Lung (tissue), 11 donors: ENCODE measurements at regions not wholly inside any gene's neighbourhood (a gene's known extent, or its start where the extent isn't known, plus 50 kb on each side); places are given as distances from the start of the nearest gene placed in this dataset.

Experiments used
- ATAC-seq: fragments of 200-7000 bp; cut with Tn5 transposase; one replicate; pipeline ENCODE4 v1.9.1; 2020; ENCODE audit warnings: moderate number of reproducible peaks; ENCODE audit not compliant: insufficient read depth, low FRiP score
- DNase-seq, 3 donors: peaks; one replicate each; pipeline ENCODE4 v3.0.0-alpha.2; 2013 to 2017
- H3K27ac ChIP-seq, 2 donors: one replicate each; pipeline ENCODE4 v1.5.1; 2013; ENCODE audit warnings: mild to moderate bottlenecking in 2 of 2, moderate library complexity in 2 of 2, control low read depth in 1 of 2, inconsistent platforms in 1 of 2, low read depth in 1 of 2, low read length in 1 of 2
- H3K27me3 ChIP-seq, 3 donors: one replicate each; pipeline ENCODE4 v1.5.1; 2013; ENCODE audit warnings: low read length in 2 of 3; ENCODE audit not compliant: control insufficient read depth in 3 of 3, insufficient read depth in 3 of 3
- H3K36me3 ChIP-seq, 4 donors: one replicate each; pipeline ENCODE4 v1.5.1; 2013; ENCODE audit warnings: low read length in 4 of 4, mild to moderate bottlenecking in 1 of 4, moderate library complexity in 1 of 4; ENCODE audit not compliant: control insufficient read depth in 4 of 4, insufficient read depth in 4 of 4
- H3K4me1 ChIP-seq, 5 donors: one replicate each; pipeline ENCODE4 v1.5.1; 2013; ENCODE audit warnings: low read length in 5 of 5, mild to moderate bottlenecking in 2 of 5, moderate library complexity in 1 of 5; ENCODE audit not compliant: control insufficient read depth in 5 of 5, insufficient read depth in 5 of 5
- H3K4me3 ChIP-seq: one replicate; pipeline ENCODE4 v1.5.1; 2013; ENCODE audit warnings: mild to moderate bottlenecking, control low read depth, moderate library complexity
- H3K9ac ChIP-seq, 2 donors: one replicate each; pipeline ENCODE4 v1.5.1; 2013; ENCODE audit warnings: low read length in 2 of 2, control low read depth in 1 of 2; ENCODE audit not compliant: insufficient read depth in 1 of 2
- H3K9me3 ChIP-seq, 4 donors: one replicate each; pipeline ENCODE4 v1.5.1; 2013; ENCODE audit warnings: low read length in 3 of 4, mild to moderate bottlenecking in 1 of 4, moderate library complexity in 1 of 4; ENCODE audit not compliant: control insufficient read depth in 4 of 4, insufficient read depth in 3 of 4
- CTCF ChIP-seq: IDR thresholded peaks from 2 replicates; pipeline ENCODE4 v1.5.1; 2012; ENCODE audit warnings: mild to moderate bottlenecking; ENCODE audit errors: control extremely low read depth, extremely low read depth
- WGBS, 2 donors: extraction: QIAGEN DNeasy Blood & Tissue Kit; methylation state at CpG; one replicate each; pipeline ENCODE4 v1.1.7; 2013; 5-methylcytosine and 5-hydroxymethylcytosine counted together
- donor health status: control.
- donor health status: control.
- donor health status: Bipolar disorder and iron deficiency.
- donor health status: healthy.
- donor health status: DM: yes; HTN: yes; CAD: no.

DNA sequence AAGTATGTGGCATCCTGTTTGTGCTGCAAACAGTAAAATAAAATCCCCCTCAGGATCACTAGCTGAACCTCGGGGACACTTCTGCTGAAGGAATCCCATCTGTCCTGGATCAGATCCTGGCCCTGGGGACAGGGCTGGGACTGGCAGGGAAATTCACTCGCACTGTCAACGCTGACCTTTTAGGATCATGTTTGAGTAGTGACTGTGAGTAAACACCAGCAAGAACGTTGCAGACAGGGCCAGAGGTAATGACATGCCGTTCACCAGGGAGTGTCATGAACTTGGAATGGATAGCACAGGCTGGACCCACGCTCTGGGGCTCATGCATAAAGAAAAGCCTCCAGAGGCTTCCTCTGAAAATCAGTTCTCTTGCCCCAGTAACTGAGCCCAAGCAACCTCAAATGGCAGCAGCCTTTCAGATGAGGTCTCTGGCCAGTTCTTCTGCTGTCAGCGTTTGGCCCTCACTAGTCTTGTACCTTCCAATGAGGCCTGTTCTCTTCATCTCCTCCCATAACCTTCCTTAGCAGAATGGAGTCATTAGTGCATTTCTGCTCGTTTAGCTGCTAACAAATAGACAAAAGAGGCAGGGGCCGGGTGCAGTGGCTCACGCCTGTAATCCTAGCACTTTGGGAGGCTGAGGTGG lies 51.0 kb upstream of the BARX2 start:
- Histone ChIP-seq H3K4me1 (peaks cover 0 to 13% (median 6%) of the 10 kb centered on the region in 5 donors), H3K9ac (peak overlapping the region in 1 of 2 donors; percentile 53), H3K27ac (peak overlapping the region in 1 of 2 donors; percentile 87), H3K36me3 (no peaks in the 10 kb centered on the region), H3K27me3 (no peaks in the 10 kb centered on the region), H3K9me3 (no peaks in the 10 kb centered on the region), H3K4me3 (no peak overlapping the region)
- DNase-seq: no peak
- peak; percentile 46 for ATAC-seq
- no peak for TF ChIP-seq CTCF
- 50 to 65% methylated on average over 10 of the region's 10 CpGs for WGBS, 2 donors

DNA sequence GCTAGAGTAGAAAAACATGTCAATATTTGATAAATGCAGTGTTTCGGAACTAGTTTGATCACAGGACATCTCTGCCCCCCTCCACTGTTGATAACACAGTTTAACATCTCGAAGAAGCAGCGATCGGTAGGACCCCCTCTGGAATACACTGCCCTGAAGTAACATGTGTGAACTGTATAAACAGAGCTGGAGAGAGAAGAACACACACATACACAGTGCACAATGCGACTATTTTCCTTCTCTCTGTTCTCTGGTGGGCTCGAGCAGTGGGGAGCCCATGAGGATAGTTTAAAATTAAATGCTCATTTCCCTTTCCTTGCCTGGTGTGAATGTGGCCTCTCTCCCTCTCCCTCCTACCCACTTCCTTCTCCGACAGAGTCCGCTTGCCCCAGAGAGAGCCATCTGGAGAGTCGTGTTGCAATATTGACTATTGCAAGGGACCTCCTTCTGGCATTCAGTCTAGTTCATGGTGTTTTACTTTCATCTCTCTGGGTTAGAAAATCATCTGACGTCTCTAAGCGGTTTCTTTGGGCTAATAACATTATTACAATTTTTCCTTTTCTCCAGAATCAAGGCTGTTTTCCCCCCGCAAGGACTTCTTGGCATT lies 51.6 kb upstream of the BARX2 start:
- Histone ChIP-seq H3K9ac (peak overlapping the region in 1 of 2 donors; percentile 30), H3K27ac (peak overlapping the region in 1 of 2 donors; percentile 87), H3K4me3 (no peak overlapping the region), H3K36me3 (no peaks in the 10 kb centered on the region), H3K9me3 (no peaks in the 10 kb centered on the region), H3K4me1 (peaks cover 0 to 13% (median 6%) of the 10 kb centered on the region in 5 donors), H3K27me3 (no peaks in the 10 kb centered on the region)
- 28 to 33% methylated on average over 12 of the region's 12 CpGs for WGBS, 2 donors
- DNase-seq (peak; percentile 69 to 92 (median 83)), ATAC-seq (peak; percentile 86)
- TF ChIP-seq CTCF: no peak

GRCh38 chr11:129322941-129323340 lies 52.7 kb upstream of the BARX2 start:
- no peak overlapping the region for H3K4me3 ChIP-seq
- H3K9ac ChIP-seq: no peak overlapping the region
- H3K9me3 ChIP-seq: no peaks in the 10 kb centered on the region
- DNase-seq: no peak
- no peak for ATAC-seq
- H3K27ac ChIP-seq: no peak overlapping the region
- TF ChIP-seq CTCF: no peak
- WGBS, 2 donors: 84 to 95% methylated on average over 8 of the region's 8 CpGs
- no peaks in the 10 kb centered on the region for H3K36me3 ChIP-seq
- H3K27me3 ChIP-seq: no peaks in the 10 kb centered on the region
- peaks cover 0 to 13% (median 6%) of the 10 kb centered on the region in 5 donors for H3K4me1 ChIP-seq

- Histone ChIP-seq H3K27me3 (no peaks in the 10 kb centered on the region), H3K4me1 (peaks cover 0 to 15% (median 6%) of the 10 kb centered on the region in 5 donors), H3K4me3 (no peak overlapping the region), H3K27ac (no peak overlapping the region), H3K9ac (no peak overlapping the region), H3K36me3 (no peaks in the 10 kb centered on the region), H3K9me3 (no peaks in the 10 kb centered on the region)
- no peak for ATAC-seq
- 51 to 53% methylated on average over 2 of the region's 2 CpGs for WGBS, 2 donors
- no peak for TF ChIP-seq CTCF
- DNase-seq: no peak
Observed at GRCh38 chr11:129321076-129321475, 54.6 kb upstream of the BARX2 start.
